Embryonic facial prominence (tissue), 1 donor: ENCODE measurements at regions not wholly inside any gene's neighbourhood (a gene's known extent, or its start where the extent isn't known, plus 50 kb on each side); places are given as distances from the start of the nearest gene placed in this dataset.

ENCODE experiments used
- DNase-seq: peaks from one replicate; pipeline ENCODE4 v3.0.0-alpha.2; 2016; ENCODE audit errors: extremely low spot score

GRCh38 chr1:87220993-87221392 is 107.7 kb upstream of the LMO4 start:
- no peak for DNase-seq

GRCh38 chr1:87224201-87224600 is 104.5 kb upstream of the LMO4 start:
- no peak for DNase-seq

- no peak for DNase-seq
Observed at GRCh38 chr1:87225171-87225570, 103.5 kb upstream of the LMO4 start.

- DNase-seq = no peak
Observed at GRCh38 chr1:87226341-87226760, 102.3 kb upstream of the LMO4 start.

GRCh38 chr1:87227651-87228050 is 101.0 kb upstream of the LMO4 start:
- no peak for DNase-seq

- peak; percentile 18 for DNase-seq
Observed at GRCh38 chr1:87230501-87230900, 98.2 kb upstream of the LMO4 start.

- DNase-seq = no peak
Observed at GRCh38 chr1:87231703-87232367, 96.8 kb upstream of the LMO4 start.

GRCh38 chr1:87236585-87236984 is 92.1 kb upstream of the LMO4 start:
- DNase-seq = no peak

- no peak for DNase-seq
Observed at GRCh38 chr1:87239997-87240605, 88.6 kb upstream of the LMO4 start.

- no peak for DNase-seq
Observed at GRCh38 chr1:87240661-87241285, 87.9 kb upstream of the LMO4 start.

GRCh38 chr1:87242445-87243185 is 86.1 kb upstream of the LMO4 start:
- no peak for DNase-seq

GRCh38 chr1:87243573-87243972 is 85.1 kb upstream of the LMO4 start:
- no peak for DNase-seq

- no peak for DNase-seq
Observed at GRCh38 chr1:87246436-87246835, 82.2 kb upstream of the LMO4 start.

GRCh38 chr1:87249803-87250202 is 78.9 kb upstream of the LMO4 start:
- no peak for DNase-seq

- no peak for DNase-seq
Observed at GRCh38 chr1:87250336-87250735, 78.3 kb upstream of the LMO4 start.

GRCh38 chr1:87252406-87252805 is 76.3 kb upstream of the LMO4 start:
- DNase-seq = no peak

GRCh38 chr1:87262688-87263087 is 66.0 kb upstream of the LMO4 start:
- DNase-seq = no peak

- DNase-seq = no peak
Observed at GRCh38 chr1:87263281-87263680, 65.4 kb upstream of the LMO4 start.

- DNase-seq = no peak
Observed at GRCh38 chr1:87263785-87264184, 64.9 kb upstream of the LMO4 start.

- DNase-seq = no peak
Observed at GRCh38 chr1:87264976-87265375, 63.7 kb upstream of the LMO4 start.

- DNase-seq = no peak
Observed at GRCh38 chr1:87265786-87266185, 62.9 kb upstream of the LMO4 start.

GRCh38 chr1:87268111-87268510 is 60.6 kb upstream of the LMO4 start:
- DNase-seq = no peak

- no peak for DNase-seq
Observed at GRCh38 chr1:87269921-87270320, 58.8 kb upstream of the LMO4 start.
